H1 (cell line): ENCODE measurements at regions not wholly inside any gene's neighbourhood (a gene's known extent, or its start where the extent isn't known, plus 50 kb on each side); places are given as distances from the start of the nearest gene placed in this dataset.

Experiments used
- CTCF ChIA-PET: fragments of 300-600 bp; sonication (Branson Sonifier 250); formaldehyde crosslinking; loops from one replicate; lab custom pipeline; 2021; ENCODE audit not compliant: partially characterized antibody; lab: Charles Lee
- POLR2A ChIA-PET: fragments of 300-600 bp; sonication (Branson Sonifier 250); formaldehyde crosslinking; loops from one replicate; lab custom pipeline; 2021; ENCODE audit warnings: inconsistent platforms; ENCODE audit not compliant: partially characterized antibody; lab: Charles Lee
- DNase-seq, 2 experiments: peaks; one replicate each; pipeline versions ENCODE4 v3.0.0 to v3.0.0-alpha.2; 2010 to 2022; ENCODE audit warnings: low spot score in 2 of 2, low read depth in 1 of 2, mixed read lengths in 1 of 2
- FAIRE-seq: peaks from 2 replicates; lab custom pipeline; 2011; peaks lifted over from hg19 to GRCh38; lab: Jason Lieb, UNC
- H2AFZ ChIP-seq: 2 replicates; pipeline ENCODE4 v1.8.1; 2012; ENCODE audit warnings: low read length, inconsistent platforms
- H2AK5ac ChIP-seq: 2 replicates; pipeline ENCODE4 v1.6.1; 2013; ENCODE audit warnings: low read depth, low read length
- H2BK120ac ChIP-seq: replicated peaks from 2 replicates; pipeline ENCODE3; 2013; ENCODE audit warnings: low read depth, low read length, inconsistent platforms
- H2BK12ac ChIP-seq: 2 replicates; pipeline ENCODE4 v1.6.1; 2013; ENCODE audit warnings: low read depth, low read length
- H2BK15ac ChIP-seq: 2 replicates; pipeline ENCODE4 v1.6.1; 2013; ENCODE audit warnings: low read length
- H2BK20ac ChIP-seq: 2 replicates; pipeline ENCODE4 v1.6.1; 2013; ENCODE audit warnings: low read length
- H2BK5ac ChIP-seq: 2 replicates; pipeline ENCODE4 v1.6.1; 2013; ENCODE audit warnings: low read depth, low read length
- H3K14ac ChIP-seq: 2 replicates; pipeline ENCODE4 v1.6.1; 2013; ENCODE audit warnings: inconsistent platforms; ENCODE audit not compliant: insufficient read length
- H3K18ac ChIP-seq: 2 replicates; pipeline ENCODE4 v1.6.1; 2013; ENCODE audit warnings: low read length; ENCODE audit errors: extremely low read depth
- H3K23ac ChIP-seq: 2 replicates; pipeline ENCODE4 v1.6.1; 2013; ENCODE audit warnings: inconsistent platforms; ENCODE audit not compliant: insufficient read length
- H3K23me2 ChIP-seq: 2 replicates; pipeline ENCODE4 v1.6.1; 2013; ENCODE audit warnings: low read depth, low read length
- H3K27ac ChIP-seq: 2 replicates; pipeline ENCODE4 v1.6.1; 2011; ENCODE audit warnings: low read depth, low read length, inconsistent platforms
- H3K27me3 ChIP-seq, 4 experiments: replicated peaks in 1 of 4; 1 replicate in 1 of 4; 2 replicates in 3 of 4; pipeline versions ENCODE4 v1.6.1 to v1.8.1; 2011 to 2013; ENCODE audit warnings: low read length in 3 of 4, mild to moderate bottlenecking in 3 of 4, inconsistent platforms in 2 of 4, mixed read lengths in 2 of 4, moderate library complexity in 1 of 4; ENCODE audit not compliant: control insufficient read depth in 3 of 4, insufficient read depth in 3 of 4; ENCODE audit errors: extremely low read depth in 1 of 4
- H3K36me3 ChIP-seq, 4 experiments: 2 replicates each; pipeline versions ENCODE4 v1.6.1 to v1.8.1; 2011 to 2013; ENCODE audit warnings: mild to moderate bottlenecking in 4 of 4, low read length in 3 of 4, moderate library complexity in 2 of 4, control low read depth in 1 of 4, inconsistent platforms in 1 of 4; ENCODE audit not compliant: insufficient read depth in 4 of 4, control insufficient read depth in 2 of 4
- H3K4ac ChIP-seq: replicated peaks from 2 replicates; pipeline ENCODE3; 2013; ENCODE audit warnings: low read length, low read depth, mixed read lengths, inconsistent platforms; ENCODE audit not compliant: insufficient read length
- H3K4me1 ChIP-seq, 4 experiments: replicated peaks in 1 of 4; 1 replicate in 1 of 4; 2 replicates in 3 of 4; pipeline versions ENCODE4 v1.6.1 to v1.8.1; 2011 to 2013; ENCODE audit warnings: low read length in 3 of 4, inconsistent platforms in 2 of 4, mixed read lengths in 1 of 4; ENCODE audit not compliant: insufficient read depth in 4 of 4, control insufficient read depth in 3 of 4
- H3K4me2 ChIP-seq, 2 experiments: 2 replicates each; pipeline versions ENCODE4 v1.6.1 to v1.8.1; 2011 to 2013; ENCODE audit warnings: low read depth in 2 of 2, low read length in 2 of 2, control low read depth in 1 of 2, inconsistent platforms in 1 of 2, mild to moderate bottlenecking in 1 of 2; ENCODE audit not compliant: insufficient read depth in 1 of 2
- H3K4me3 ChIP-seq, 4 experiments: fragments of 200-600, 300-600 bp in 1 of 4; sonication (generic), shearing (Covaris generic), sonication (Bioruptor Twin) in 1 of 4; 2 replicates each; pipeline versions ENCODE4 v1.5.1 to v1.8.1; 2011 to 2016; ENCODE audit warnings: low read length in 4 of 4, low read depth in 3 of 4, control low read depth in 2 of 4, inconsistent platforms in 2 of 4, mild to moderate bottlenecking in 2 of 4, mixed read lengths in 1 of 4, moderate library complexity in 1 of 4; ENCODE audit not compliant: insufficient read depth in 2 of 4; ENCODE audit errors: extremely low read depth in 1 of 4
- H3K56ac ChIP-seq: replicated peaks from 2 replicates; pipeline ENCODE3; 2013; ENCODE audit warnings: low read depth, mild to moderate bottlenecking, mixed read lengths, low read length, inconsistent platforms; ENCODE audit not compliant: insufficient read length
- H3K79me1 ChIP-seq: 2 replicates; pipeline ENCODE4 v1.6.1; 2013; ENCODE audit warnings: low read depth, low read length, control low read depth
- H3K79me2 ChIP-seq, 2 experiments: 2 replicates each; pipeline versions ENCODE4 v1.6.1 to v1.8.1; 2012 to 2013; ENCODE audit warnings: low read length in 2 of 2, mild to moderate bottlenecking in 2 of 2, inconsistent platforms in 1 of 2; ENCODE audit not compliant: insufficient read depth in 2 of 2, control insufficient read depth in 1 of 2
- H3K9ac ChIP-seq, 4 experiments: replicated peaks in 1 of 4; 1 replicate in 1 of 4; 2 replicates in 3 of 4; pipeline versions ENCODE4 v1.6.1 to v1.8.1; 2011 to 2013; ENCODE audit warnings: low read depth in 3 of 4, low read length in 3 of 4, control low read depth in 2 of 4, mild to moderate bottlenecking in 2 of 4, moderate library complexity in 2 of 4, inconsistent platforms in 1 of 4; ENCODE audit errors: extremely low read depth in 1 of 4
- H3K9me3 ChIP-seq, 2 experiments: 2 replicates each; pipeline versions ENCODE4 v1.6.1 to v1.8.1; 2012 to 2013; ENCODE audit warnings: mild to moderate bottlenecking in 2 of 2, moderate library complexity in 2 of 2, control low read depth in 1 of 2, inconsistent platforms in 1 of 2, low read depth in 1 of 2, low read length in 1 of 2, mixed read lengths in 1 of 2; ENCODE audit not compliant: insufficient read depth in 2 of 2
- H4K20me1 ChIP-seq, 2 experiments: replicated peaks in 1 of 2; 2 replicates each; pipeline versions ENCODE3 to v1.8.1; 2011 to 2013; ENCODE audit warnings: inconsistent platforms in 2 of 2, low read length in 2 of 2, mild to moderate bottlenecking in 1 of 2; ENCODE audit not compliant: insufficient read depth in 2 of 2, control insufficient read depth in 1 of 2
- H4K5ac ChIP-seq: 2 replicates; pipeline ENCODE4 v1.6.1; 2013; ENCODE audit warnings: low read length, low read depth, mixed read lengths, inconsistent platforms; ENCODE audit not compliant: insufficient read length
- H4K8ac ChIP-seq: 2 replicates; pipeline ENCODE4 v1.8.0; 2013; ENCODE audit warnings: mild to moderate bottlenecking, moderate library complexity, low read length, inconsistent platforms; ENCODE audit not compliant: insufficient read depth; ENCODE audit errors: extremely low read depth
- H4K91ac ChIP-seq: replicated peaks from 2 replicates; pipeline ENCODE3; 2013; ENCODE audit warnings: low read length, mixed read lengths, inconsistent platforms; ENCODE audit not compliant: insufficient read length
- ASH2L ChIP-seq: fragments of 200-600, 300-600 bp; sonication (generic); IDR thresholded peaks from one replicate; pipeline ENCODE4 v1.7.1; 2017; ENCODE audit warnings: low read length
- ATF2 ChIP-seq: IDR thresholded peaks from 2 replicates; pipeline ENCODE4 v1.6.1; 2012; ENCODE audit warnings: low read length, inconsistent platforms
- CEBPB ChIP-seq: IDR thresholded peaks from 2 replicates; pipeline ENCODE4 v1.6.1; 2012; ENCODE audit warnings: low read depth, low read length
- EZH2 ChIP-seq: fragments of 200-600 bp; sonication (generic); IDR thresholded peaks from 2 replicates; pipeline ENCODE4 v1.7.1; 2012; ENCODE audit warnings: low read depth, mild to moderate bottlenecking, moderate library complexity, low read length, inconsistent platforms; ENCODE audit not compliant: severe bottlenecking
- NANOG ChIP-seq: IDR thresholded peaks from 2 replicates; pipeline ENCODE4 v1.6.1; 2011; ENCODE audit warnings: low read length, low read depth, mild to moderate bottlenecking, inconsistent platforms; ENCODE audit not compliant: insufficient read depth, poor library complexity, severe bottlenecking
- NRF1 ChIP-seq: IDR thresholded peaks from 2 replicates; pipeline ENCODE4 v1.6.1; 2011; ENCODE audit warnings: mild to moderate bottlenecking, low read depth, low read length, improper control_type of control experiment
- POLR2A ChIP-seq, 2 experiments: IDR thresholded peaks; 1 replicate in 1 of 2; 2 replicates in 1 of 2; pipeline ENCODE4 v1.6.1; 2011; ENCODE audit warnings: low read depth in 2 of 2, low read length in 2 of 2, mild to moderate bottlenecking in 2 of 2; ENCODE audit errors: control extremely low read depth in 1 of 2
- RAD21 ChIP-seq, 2 experiments: IDR thresholded peaks in 1 of 2; conservative IDR thresholded peaks in 1 of 2; 2 replicates each; pipeline ENCODE4 v1.6.1; 2011; ENCODE audit warnings: low read depth in 2 of 2, low read length in 2 of 2, improper control_type of control experiment in 1 of 2, inconsistent platforms in 1 of 2, mild to moderate bottlenecking in 1 of 2, moderate library complexity in 1 of 2
- SIN3A ChIP-seq, 2 experiments: IDR thresholded peaks in 1 of 2; conservative IDR thresholded peaks in 1 of 2; 2 replicates each; pipeline ENCODE4 v1.6.1; 2011 to 2012; ENCODE audit warnings: low read length in 2 of 2, improper control_type of control experiment in 1 of 2, low read depth in 1 of 2, mild to moderate bottlenecking in 1 of 2
- SUZ12 ChIP-seq: fragments of 200-600 bp; sonication (generic); IDR thresholded peaks from 2 replicates; pipeline ENCODE4 v1.6.1; 2012; ENCODE audit warnings: mild to moderate bottlenecking, inconsistent platforms, low read length, moderate library complexity, mixed read lengths
- TBP ChIP-seq: IDR thresholded peaks from 2 replicates; pipeline ENCODE4 v1.6.1; 2011; ENCODE audit warnings: low read depth, low read length, improper control_type of control experiment
- USF2 ChIP-seq: IDR thresholded peaks from 2 replicates; pipeline ENCODE4 v1.6.1; 2011; ENCODE audit warnings: low read length, improper control_type of control experiment
- WGBS, 2 experiments: shearing (Covaris generic) in 1 of 2; methylation state at CpG; one replicate each; pipeline versions ENCODE4 v1.1.6 to v1.1.7; 2013 to 2015; ENCODE audit warnings: low lambda C conversion rate in 2 of 2, mixed read lengths in 2 of 2, inconsistent platforms in 1 of 2, low coverage in 1 of 2, missing lambda C conversion rate in 1 of 2; ENCODE audit not compliant: insufficient replicate concordance in 2 of 2, insufficient coverage in 1 of 2, insufficient read length in 1 of 2; ENCODE audit errors: extremely low coverage in 1 of 2, missing lambda C conversion rate in 1 of 2; 5-methylcytosine and 5-hydroxymethylcytosine counted together

- Histone ChIP-seq H2BK15ac (no peak overlapping the region), H3K14ac (no peak overlapping the region), H3K18ac (no peak overlapping the region), H3K36me3 (no peaks in the 10 kb centered on the region), H3K23ac (no peak overlapping the region), H2AK5ac (no peak overlapping the region), H3K4me1 (no peaks in the 10 kb centered on the region), H3K27ac (no peak overlapping the region), H3K9me3 (no peaks in the 10 kb centered on the region), H3K79me1 (no peaks in the 10 kb centered on the region), H3K4me3 (no peak overlapping the region), H4K20me1 (no peaks in the 10 kb centered on the region), H4K8ac (no peak overlapping the region), H2BK5ac (no peak overlapping the region), H3K27me3 (no peaks in the 10 kb centered on the region), H2BK120ac (no peak overlapping the region), H3K4me2 (no peak overlapping the region), H3K79me2 (no peaks in the 10 kb centered on the region), H4K5ac (no peak overlapping the region), H2BK12ac (no peak overlapping the region), H3K4ac (no peak overlapping the region), H3K23me2 (no peaks in the 10 kb centered on the region; the same call in 1 of the 2 replicates), H2AFZ (no peak overlapping the region), H4K91ac (no peak overlapping the region), H2BK20ac (no peak overlapping the region), H3K9ac (no peak overlapping the region), H3K56ac (no peak overlapping the region)
- WGBS, 2 experiments, result 94% methylated on average over 3 of the region's 3 CpGs; no CpG with 5 or more reads in 1 of the 2 experiments
- ChIA-PET POLR2A (no interaction called here), CTCF (no interaction called here)
- FAIRE-seq, result no peak
- no peak for DNase-seq
- TF ChIP-seq CEBPB, result no peak
- no peak for TF ChIP-seq NRF1
- TF ChIP-seq NANOG, result no peak
- no peak for TF ChIP-seq SUZ12
- TF ChIP-seq USF2, result no peak
- no peak for TF ChIP-seq ASH2L
- TF ChIP-seq EZH2, result no peak
- TF ChIP-seq POLR2A (IDR thresholded peaks at IDR 0.05; ENCODE audit: control extremely low read depth in 1 of 2, low read depth in 2 of 2, low read length in 2 of 2), result no peak
- no peak for TF ChIP-seq SIN3A (conservative IDR thresholded peaks at IDR 0.05 in 1 of 2, IDR thresholded peaks at IDR 0.05 in 1 of 2; ENCODE audit: low read depth in 1 of 2, low read length in 2 of 2)
- no peak for TF ChIP-seq TBP
- no peak for TF ChIP-seq ATF2
- no peak for TF ChIP-seq RAD21 (IDR thresholded peaks at IDR 0.05 in 1 of 2, conservative IDR thresholded peaks at IDR 0.05 in 1 of 2; ENCODE audit: low read depth in 2 of 2, low read length in 2 of 2)
Observed at GRCh38 chr4:177671387-177671786, 229.2 kb upstream of the AGA start.
